Type B pancreatic cell (in vitro differentiated cells): ENCODE measurements at regions not wholly inside any gene's neighbourhood (a gene's known extent, or its start where the extent isn't known, plus 50 kb on each side); places are given as distances from the start of the nearest gene placed in this dataset.

Experiments
- DNase-seq: peaks from one replicate; pipeline ENCODE4 v3.0.0; 2021; ENCODE audit warnings: mixed read lengths; ENCODE audit not compliant: unreplicated experiment; ENCODE audit errors: extremely low spot score
- H3K27ac Mint-ChIP-seq: 2 replicates; pipeline ENCODE4 v1.8.0; 2021; ENCODE audit warnings: mild to moderate bottlenecking, mixed read lengths
- H3K27me3 Mint-ChIP-seq: 2 replicates; pipeline ENCODE4 v1.8.0; 2021; ENCODE audit warnings: mixed read lengths
- H3K36me3 Mint-ChIP-seq: 2 replicates; pipeline ENCODE4 v1.8.0; 2021; ENCODE audit warnings: mixed read lengths
- H3K4me1 Mint-ChIP-seq: one replicate; pipeline ENCODE4 v1.8.0; 2021; ENCODE audit warnings: mixed read lengths; ENCODE audit not compliant: unreplicated experiment
- H3K4me3 Mint-ChIP-seq: 2 replicates; pipeline ENCODE4 v1.8.0; 2021; ENCODE audit warnings: mild to moderate bottlenecking, mixed read lengths
- H3K9me3 Mint-ChIP-seq: 2 replicates; pipeline ENCODE4 v1.8.0; 2021; ENCODE audit warnings: mixed read lengths
- CTCF ChIP-seq: fragments of 200-600 bp; sonication (generic); conservative IDR thresholded peaks from 2 replicates; pipeline ENCODE4 v1.5.0; 2021; ENCODE audit warnings: antibody characterized with exemption, mild to moderate bottlenecking

- Mint-ChIP-seq H3K4me1 (peaks cover 13% of the 10 kb centered on the region), H3K27ac (no peak overlapping the region), H3K36me3 (no peaks in the 10 kb centered on the region), H3K9me3 (no peaks in the 10 kb centered on the region), H3K4me3 (no peak overlapping the region), H3K27me3 (no peaks in the 10 kb centered on the region)
- TF ChIP-seq CTCF = no peak
- DNase-seq = no peak
These were observed 80.3 kb downstream of the GADD45G start for GRCh38 chr9:89684912-89685636.

- no peak for TF ChIP-seq CTCF
- Mint-ChIP-seq H3K4me3 (peak overlapping the region; percentile 24), H3K27ac (peak overlapping the region; percentile 73), H3K27me3 (no peaks in the 10 kb centered on the region), H3K4me1 (peaks cover 10% of the 10 kb centered on the region), H3K36me3 (no peaks in the 10 kb centered on the region), H3K9me3 (no peaks in the 10 kb centered on the region)
- DNase-seq = no peak
These were observed 80.9 kb downstream of the GADD45G start for GRCh38 chr9:89685698-89686097.

GRCh38 chr9:89686126-89686525 lies 81.3 kb downstream of the GADD45G start:
- peaks cover 10% of the 10 kb centered on the region for H3K4me1 Mint-ChIP-seq
- H3K4me3 Mint-ChIP-seq = peak overlapping the region; percentile 24
- TF ChIP-seq CTCF = no peak
- peak overlapping the region; percentile 73 for H3K27ac Mint-ChIP-seq
- no peaks in the 10 kb centered on the region for H3K9me3 Mint-ChIP-seq
- DNase-seq = no peak
- no peaks in the 10 kb centered on the region for H3K27me3 Mint-ChIP-seq
- H3K36me3 Mint-ChIP-seq = no peaks in the 10 kb centered on the region

- H3K4me3 Mint-ChIP-seq = peak overlapping the region; percentile 24
- no peak for DNase-seq
- no peaks in the 10 kb centered on the region for H3K27me3 Mint-ChIP-seq
- H3K27ac Mint-ChIP-seq = peak overlapping the region; percentile 73
- peaks cover 10% of the 10 kb centered on the region for H3K4me1 Mint-ChIP-seq
- TF ChIP-seq CTCF = no peak
- no peaks in the 10 kb centered on the region for H3K36me3 Mint-ChIP-seq
- H3K9me3 Mint-ChIP-seq = no peaks in the 10 kb centered on the region
These were observed 81.8 kb downstream of the GADD45G start for GRCh38 chr9:89686621-89687020.

GRCh38 chr9:89687188-89687587 lies 82.4 kb downstream of the GADD45G start:
- Mint-ChIP-seq H3K9me3 (no peaks in the 10 kb centered on the region), H3K4me1 (peaks cover 10% of the 10 kb centered on the region), H3K4me3 (no peak overlapping the region), H3K27ac (peak overlapping the region; percentile 18), H3K27me3 (no peaks in the 10 kb centered on the region), H3K36me3 (no peaks in the 10 kb centered on the region)
- no peak for DNase-seq
- TF ChIP-seq CTCF = no peak
